Hypothalamus (tissue), 51 donors: ENCODE measurements at regions not wholly inside any gene's neighbourhood (a gene's known extent, or its start where the extent isn't known, plus 50 kb on each side); places are given as distances from the start of the nearest gene placed in this dataset.

ENCODE experiments used
- DNase-seq, 51 donors: peaks; one replicate each; lab custom pipeline; 2025; lab: John Stamatoyannopoulos, UW

- no peak for DNase-seq
Observed at GRCh38 chr22:23415490-23415851, 164.6 kb downstream of the IGLL1 start.

- no peak for DNase-seq
Observed at GRCh38 chr22:23414727-23415489, 165.2 kb downstream of the IGLL1 start.

GRCh38 chr22:23411739-23412138 is 168.4 kb downstream of the IGLL1 start:
- no peak for DNase-seq

- DNase-seq = no peak
Observed at GRCh38 chr22:23410411-23410810, 169.7 kb downstream of the IGLL1 start.

- no peak for DNase-seq
Observed at GRCh38 chr22:23409976-23410375, 170.1 kb downstream of the IGLL1 start.

- DNase-seq = no peak
Observed at GRCh38 chr22:23408321-23408720, 171.8 kb downstream of the IGLL1 start.

GRCh38 chr22:23405366-23405851 is 174.7 kb downstream of the IGLL1 start:
- no peak for DNase-seq

GRCh38 chr22:23404689-23405365 is 175.3 kb downstream of the IGLL1 start:
- no peak for DNase-seq

GRCh38 chr22:23403720-23404688 is 176.1 kb downstream of the IGLL1 start:
- DNase-seq = no peak

GRCh38 chr22:23403152-23403719 is 176.9 kb downstream of the IGLL1 start:
- no peak for DNase-seq

GRCh38 chr22:23402275-23403151 is 177.6 kb downstream of the IGLL1 start:
- peak in 31 of 51 donors; percentile 12 to 71 (median 50) for DNase-seq

GRCh38 chr22:23401910-23402274 is 178.2 kb downstream of the IGLL1 start:
- no peak for DNase-seq

- no peak for DNase-seq
Observed at GRCh38 chr22:23401111-23401909, 178.8 kb downstream of the IGLL1 start.

GRCh38 chr22:23400286-23400981 is 179.7 kb downstream of the IGLL1 start:
- DNase-seq = no peak

- no peak for DNase-seq
Observed at GRCh38 chr22:23399367-23400285, 180.5 kb downstream of the IGLL1 start.

- DNase-seq = no peak
Observed at GRCh38 chr22:23398701-23399366, 181.3 kb downstream of the IGLL1 start.
